Iris pigment epithelial cell (primary cell): ENCODE measurements at regions not wholly inside any gene's neighbourhood (a gene's known extent, or its start where the extent isn't known, plus 50 kb on each side); places are given as distances from the start of the nearest gene placed in this dataset.
A peak's percentile ranks its signal among the peaks of the same experiment; 100 is the strongest.
"Not testable (repeated sequence)": the region's sequence is repeated elsewhere in the genome, so short reads cannot be mapped to it uniquely, and the experiment has no call there.

Source experiments
- DNase-seq: peaks from one replicate; pipeline ENCODE4 v3.0.0-alpha.2; 2011; ENCODE audit warnings: low read depth

DNA sequence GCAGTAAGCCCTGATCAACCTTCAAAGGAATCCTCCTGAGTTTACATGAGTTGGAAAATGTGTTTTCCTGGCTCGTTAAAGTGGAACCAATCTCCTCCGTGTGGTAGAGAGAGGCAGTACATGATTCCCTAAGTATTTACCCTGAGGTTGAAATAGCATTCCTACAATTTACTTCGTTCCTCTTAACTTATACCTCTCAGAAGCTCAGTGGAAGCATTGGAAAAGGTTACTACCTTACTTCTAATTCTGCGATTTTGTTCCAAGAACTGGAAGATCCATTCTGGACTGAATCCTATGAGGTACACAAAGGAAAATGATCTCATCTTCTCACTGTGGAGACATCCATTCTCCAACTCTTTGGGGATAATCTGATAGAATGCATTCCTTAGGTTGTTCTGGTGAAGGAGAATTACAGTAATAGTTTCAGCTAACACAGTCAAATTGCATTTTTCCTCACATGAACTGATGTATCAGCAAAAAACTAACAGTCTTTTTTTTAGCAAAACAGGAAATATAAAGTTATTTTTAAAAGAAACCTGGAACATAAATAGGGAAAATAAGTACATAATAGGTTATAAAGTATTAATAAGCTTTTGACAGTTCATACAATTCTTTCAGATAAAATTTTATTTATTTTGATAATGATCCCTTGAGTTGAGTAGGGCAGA lies 475.6 kb downstream of the PDZRN4 start:
- peak; percentile 47 for DNase-seq

GRCh38 chr12:41661141-41661765 lies 473.1 kb downstream of the PDZRN4 start:
- DNase-seq, result no peak

- DNase-seq, result no peak
These were observed 468.3 kb downstream of the PDZRN4 start for GRCh38 chr12:41656454-41656853.

DNA sequence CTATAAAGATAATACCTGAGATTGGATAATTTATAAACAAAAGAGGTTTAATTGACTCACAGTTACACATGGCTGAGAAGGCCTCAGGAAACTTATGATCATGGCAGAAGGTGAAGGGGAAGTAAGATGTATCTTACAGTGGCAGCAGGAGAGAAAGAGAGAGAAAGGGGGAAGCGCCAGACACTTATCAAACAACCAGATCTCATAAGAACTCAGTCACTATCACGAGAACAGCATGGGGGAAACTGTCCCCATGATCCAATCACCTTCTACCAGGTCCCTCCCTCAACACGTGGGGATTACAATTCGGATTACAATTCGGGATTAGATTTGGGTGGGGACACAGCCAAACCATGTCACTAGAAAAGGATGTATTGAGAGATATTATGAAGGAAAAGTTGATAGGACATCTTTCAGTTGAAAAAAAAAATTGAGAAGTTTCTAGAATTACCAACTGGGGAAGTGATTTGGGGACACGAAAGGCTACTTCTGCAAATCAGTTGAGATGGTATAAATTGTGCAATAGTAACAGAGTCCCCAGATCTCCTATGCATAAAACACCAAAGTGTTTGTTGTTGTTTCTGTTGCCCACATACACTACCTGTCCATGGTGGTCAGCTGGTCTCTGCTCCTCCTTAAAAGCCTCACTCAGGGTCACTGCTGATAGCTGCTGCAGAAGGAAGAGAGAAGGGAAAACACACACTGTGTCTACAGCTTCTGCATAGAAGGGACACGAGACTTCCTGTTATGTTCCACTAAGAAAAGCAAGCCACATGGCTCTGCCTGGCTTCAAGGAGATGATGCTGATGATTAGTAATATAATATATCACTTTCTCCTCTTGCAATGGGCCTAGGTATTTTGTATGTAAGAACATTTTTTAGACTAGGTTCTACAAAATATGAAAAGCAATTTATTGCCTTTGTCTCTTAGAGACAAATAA lies 465.5 kb downstream of the PDZRN4 start:
- no peak for DNase-seq

- no peak for DNase-seq
These were observed 464.9 kb downstream of the PDZRN4 start for GRCh38 chr12:41652981-41653380.

DNA sequence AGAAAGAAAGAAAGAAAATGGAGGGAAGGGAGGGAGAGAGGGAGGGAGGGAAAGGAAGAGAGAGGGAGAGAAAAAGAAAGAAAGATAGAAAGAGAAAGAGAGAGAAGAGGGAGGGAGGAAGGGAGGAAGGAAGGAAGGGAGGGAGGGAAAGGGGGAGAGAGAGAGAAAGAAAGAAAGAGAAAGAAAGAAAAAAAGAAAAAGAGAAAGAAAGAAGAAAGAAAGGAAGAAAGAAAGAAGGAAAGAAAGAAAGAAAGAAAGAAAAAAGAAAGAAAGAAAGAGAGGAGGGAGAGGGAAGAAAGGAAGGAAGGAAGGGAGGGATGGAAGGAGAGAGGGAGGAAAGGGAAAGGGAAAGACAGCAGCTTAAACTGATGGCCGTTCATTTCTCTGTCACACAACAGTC lies 457.5 kb downstream of the PDZRN4 start:
- DNase-seq, result no peak

DNA sequence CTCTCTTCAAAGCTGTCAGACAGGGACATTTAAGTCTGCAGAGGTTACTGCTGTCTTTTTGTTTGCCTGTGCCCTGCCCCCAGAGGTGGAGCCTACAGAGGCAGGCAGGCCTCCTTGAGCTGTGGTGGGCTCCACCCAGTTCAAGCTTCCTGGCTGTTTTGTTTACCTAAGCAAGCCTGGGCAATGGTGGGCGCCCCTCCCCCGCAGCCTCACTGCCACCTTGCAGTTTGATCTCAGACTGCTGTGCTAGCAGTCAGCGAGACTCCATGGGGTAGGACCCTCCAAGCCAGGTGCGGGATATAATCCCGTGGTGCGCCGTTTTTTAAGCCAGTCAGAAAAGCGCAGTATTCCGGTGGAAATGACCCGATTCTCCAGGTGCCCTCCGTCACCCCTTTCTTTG lies 454.7 kb downstream of the PDZRN4 start:
- DNase-seq, result not testable (repeated sequence)

GRCh38 chr12:41636653-41637052 lies 448.5 kb downstream of the PDZRN4 start:
- no peak for DNase-seq

DNA sequence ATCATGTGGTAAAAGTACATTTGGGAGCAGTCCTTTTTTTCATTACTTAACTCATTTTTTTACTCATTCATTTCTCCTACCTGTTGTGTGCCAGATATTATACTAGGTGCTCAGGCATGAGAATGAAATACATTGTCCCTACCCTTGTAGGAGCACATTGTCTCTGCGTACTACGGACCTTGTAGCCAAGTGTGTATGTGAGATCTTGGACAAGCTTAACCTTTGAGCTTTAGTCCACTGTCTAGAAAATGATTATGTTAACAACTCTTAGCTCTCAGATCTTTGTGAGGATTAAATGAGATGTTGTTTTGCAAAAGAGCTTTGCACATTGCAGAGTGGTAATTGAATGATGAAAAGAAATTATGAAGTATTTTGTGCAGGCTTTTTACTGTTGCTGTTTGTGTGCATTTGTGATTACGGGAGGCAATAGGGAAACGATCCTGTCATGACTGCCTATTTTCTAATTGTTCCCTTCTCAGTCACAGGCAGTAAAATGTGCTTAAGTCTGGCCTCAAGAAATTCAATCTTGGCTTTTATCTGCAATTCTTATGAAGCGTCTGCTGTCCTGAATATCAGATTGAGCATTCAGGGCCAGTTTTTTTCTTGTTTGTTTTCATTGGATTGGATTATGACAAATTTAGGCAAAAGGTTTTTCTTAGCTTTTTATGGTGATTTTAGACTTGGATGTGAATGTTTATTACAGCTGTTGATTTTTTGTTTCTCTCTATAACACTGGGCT lies 447.7 kb downstream of the PDZRN4 start:
- no peak for DNase-seq

DNA sequence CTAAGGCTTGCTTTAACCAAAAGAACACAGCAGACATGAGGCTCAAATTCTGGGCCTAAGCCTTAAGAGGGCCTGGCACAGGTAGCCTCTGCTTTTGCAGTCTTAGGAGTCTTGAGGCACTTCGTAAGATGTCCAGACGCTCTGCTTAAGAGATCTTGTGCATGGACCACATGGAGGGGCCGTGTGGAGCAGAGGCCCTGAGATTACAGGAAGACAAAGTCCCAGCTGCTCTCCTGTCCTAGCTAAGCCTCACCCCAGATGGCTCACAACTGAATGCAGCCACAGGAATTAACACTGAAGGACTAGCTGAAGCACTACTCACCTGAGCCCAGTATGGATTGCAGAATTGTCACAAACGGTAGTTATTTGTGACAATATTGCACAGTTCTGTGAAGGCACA lies 446.0 kb downstream of the PDZRN4 start:
- no peak for DNase-seq

DNA sequence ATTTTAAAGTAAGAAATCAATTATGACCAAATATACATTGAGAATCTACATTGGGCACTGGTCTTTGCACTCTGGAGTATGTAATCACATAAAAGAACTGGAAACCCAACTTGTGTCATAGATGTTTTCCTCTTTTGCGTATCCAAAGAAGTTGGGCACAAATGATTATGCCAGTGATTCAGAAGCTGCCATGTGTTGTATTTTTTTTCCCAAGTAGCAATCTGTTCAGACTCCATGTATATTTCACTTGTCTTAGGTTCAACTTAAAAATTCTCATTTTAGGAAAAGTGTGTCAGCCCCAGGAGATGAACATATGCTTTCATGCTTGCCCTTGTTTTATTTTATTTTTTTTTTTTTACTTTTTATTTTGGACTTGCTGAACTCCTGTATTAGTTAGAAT lies 441.5 kb downstream of the PDZRN4 start:
- no peak for DNase-seq

DNA sequence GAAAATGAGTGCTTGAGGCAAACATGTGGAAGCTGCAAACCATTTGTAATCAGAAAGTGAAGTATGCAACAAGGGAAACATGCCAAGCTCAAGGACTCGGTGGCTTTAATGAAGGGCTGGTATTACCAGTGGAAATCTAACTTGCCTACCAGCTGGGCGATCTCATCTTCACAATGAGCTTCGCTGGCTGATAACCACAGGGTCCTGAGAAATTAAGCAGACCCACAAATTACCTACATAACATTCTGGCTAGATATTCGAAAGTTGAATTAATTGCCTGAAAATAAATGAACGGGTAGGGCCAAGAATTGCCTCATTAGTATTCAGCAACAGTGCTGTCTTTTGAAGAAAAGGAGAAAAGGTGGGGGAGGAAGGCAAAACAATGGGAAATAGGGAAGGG lies 439.4 kb downstream of the PDZRN4 start:
- DNase-seq, result no peak

GRCh38 chr12:41624571-41624970 lies 436.5 kb downstream of the PDZRN4 start:
- no peak for DNase-seq
